ENCODE measurements at regions not wholly inside any gene's neighbourhood (a gene's known extent, or its start where the extent isn't known, plus 50 kb on each side); places are given as distances from the start of the nearest gene placed in this dataset.

DNA sequence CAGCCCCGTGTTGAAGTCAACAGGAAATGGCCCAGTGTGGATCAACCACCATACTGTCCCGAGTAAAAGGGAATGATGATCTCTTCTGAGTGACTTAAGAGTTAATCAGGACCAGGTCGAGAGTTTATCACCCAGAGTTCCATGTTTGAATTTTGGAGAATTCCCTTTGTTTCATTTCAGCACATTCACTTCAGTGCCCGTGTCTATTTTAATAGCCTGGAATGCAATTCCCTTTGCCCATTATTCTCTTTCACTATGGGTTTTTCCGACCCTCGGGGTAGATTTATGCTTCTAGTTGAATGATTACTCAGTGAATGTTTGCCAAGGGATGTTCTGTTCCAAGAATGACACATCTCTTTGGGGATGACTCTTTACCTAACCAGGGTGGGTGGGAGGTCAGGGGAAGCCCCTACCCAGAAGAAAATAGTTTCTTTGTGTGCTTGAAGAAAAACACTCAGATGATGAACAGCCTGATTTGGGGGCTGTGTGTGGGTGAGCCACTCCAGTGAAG is 594.9 kb downstream of the INHBA start:
- H3K4me1 ChIP-seq (ENCODE audit: control insufficient read depth in 1 of 2, insufficient read depth in 2 of 2, low read depth in 1 of 2, low read length in 1 of 2): peaks cover 4 to 12% of the 10 kb centered on the region in 2 experiments; a peak in 3 of 4 replicates
- no peak for DNase-seq
- H2AFZ ChIP-seq (ENCODE audit: low read depth): peak overlapping the region; percentile 75
- TF ChIP-seq, protein P1, sequence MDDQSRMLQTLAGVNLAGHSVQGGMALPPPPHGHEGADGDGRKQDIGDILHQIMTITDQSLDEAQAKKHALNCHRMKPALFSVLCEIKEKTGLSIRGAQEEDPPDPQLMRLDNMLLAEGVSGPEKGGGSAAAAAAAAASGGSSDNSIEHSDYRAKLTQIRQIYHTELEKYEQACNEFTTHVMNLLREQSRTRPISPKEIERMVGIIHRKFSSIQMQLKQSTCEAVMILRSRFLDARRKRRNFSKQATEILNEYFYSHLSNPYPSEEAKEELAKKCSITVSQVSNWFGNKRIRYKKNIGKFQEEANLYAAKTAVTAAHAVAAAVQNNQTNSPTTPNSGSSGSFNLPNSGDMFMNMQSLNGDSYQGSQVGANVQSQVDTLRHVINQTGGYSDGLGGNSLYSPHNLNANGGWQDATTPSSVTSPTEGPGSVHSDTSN (IDR thresholded peaks at IDR 0.05): peak; percentile 58
- TF ChIP-seq TEAD4 (IDR thresholded peaks at IDR 0.05; ENCODE audit: borderline replicate concordance, insufficient read depth) (peak; percentile 9; the same call in 1 of the 2 replicates), RAD21 (IDR thresholded peaks at IDR 0.05; ENCODE audit: low read length) (no peak), CHD2 (IDR thresholded peaks at IDR 0.05; ENCODE audit: low read length, partially characterized antibody) (no peak), NFIC (IDR thresholded peaks at IDR 0.05; ENCODE audit: borderline replicate concordance) (peak; percentile 48; the same call in 1 of the 2 replicates), JUND (IDR thresholded peaks at IDR 0.05) (peak; percentile 49), YY1 (IDR thresholded peaks at IDR 0.05; ENCODE audit: low read depth) (no peak), TAF1 (IDR thresholded peaks at IDR 0.05; ENCODE audit: borderline replicate concordance, low read depth, low read length) (no peak), SMC3 (IDR thresholded peaks at IDR 0.05; ENCODE audit: low read depth, low read length) (no peak), RXRA (IDR thresholded peaks at IDR 0.05; ENCODE audit: borderline replicate concordance, low read depth) (no peak; the same call in 1 of the 2 replicates), FOSL2 (IDR thresholded peaks at IDR 0.05; ENCODE audit: borderline replicate concordance, low read depth) (peak; percentile 17; the same call in 1 of the 2 replicates), POLR2AphosphoS5 (IDR thresholded peaks at IDR 0.05; ENCODE audit: low read depth, low read length) (no peak), USF1 (IDR thresholded peaks at IDR 0.05; ENCODE audit: borderline replicate concordance, low read depth) (no peak), TCF12 (IDR thresholded peaks at IDR 0.05) (no peak; the same call in 1 of the 2 replicates), RCOR1 (IDR thresholded peaks at IDR 0.05; ENCODE audit: low read length) (no peak), GATA2 (CRISPR knock-in tag; IDR thresholded peaks at IDR 0.05) (no peak), SIN3A (IDR thresholded peaks at IDR 0.05; ENCODE audit: borderline replicate concordance, low read depth, low read length) (no peak), EZH2phosphoT487 (IDR thresholded peaks at IDR 0.05; ENCODE audit: borderline replicate concordance, low read depth) (no peak), ELF1 (IDR thresholded peaks at IDR 0.05) (no peak)
- TF ChIP-seq, protein P2, sequence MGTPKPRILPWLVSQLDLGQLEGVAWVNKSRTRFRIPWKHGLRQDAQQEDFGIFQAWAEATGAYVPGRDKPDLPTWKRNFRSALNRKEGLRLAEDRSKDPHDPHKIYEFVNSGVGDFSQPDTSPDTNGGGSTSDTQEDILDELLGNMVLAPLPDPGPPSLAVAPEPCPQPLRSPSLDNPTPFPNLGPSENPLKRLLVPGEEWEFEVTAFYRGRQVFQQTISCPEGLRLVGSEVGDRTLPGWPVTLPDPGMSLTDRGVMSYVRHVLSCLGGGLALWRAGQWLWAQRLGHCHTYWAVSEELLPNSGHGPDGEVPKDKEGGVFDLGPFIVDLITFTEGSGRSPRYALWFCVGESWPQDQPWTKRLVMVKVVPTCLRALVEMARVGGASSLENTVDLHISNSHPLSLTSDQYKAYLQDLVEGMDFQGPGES (IDR thresholded peaks at IDR 0.05; ENCODE audit: low read depth, low read length): no peak
- TF ChIP-seq, protein P3, sequence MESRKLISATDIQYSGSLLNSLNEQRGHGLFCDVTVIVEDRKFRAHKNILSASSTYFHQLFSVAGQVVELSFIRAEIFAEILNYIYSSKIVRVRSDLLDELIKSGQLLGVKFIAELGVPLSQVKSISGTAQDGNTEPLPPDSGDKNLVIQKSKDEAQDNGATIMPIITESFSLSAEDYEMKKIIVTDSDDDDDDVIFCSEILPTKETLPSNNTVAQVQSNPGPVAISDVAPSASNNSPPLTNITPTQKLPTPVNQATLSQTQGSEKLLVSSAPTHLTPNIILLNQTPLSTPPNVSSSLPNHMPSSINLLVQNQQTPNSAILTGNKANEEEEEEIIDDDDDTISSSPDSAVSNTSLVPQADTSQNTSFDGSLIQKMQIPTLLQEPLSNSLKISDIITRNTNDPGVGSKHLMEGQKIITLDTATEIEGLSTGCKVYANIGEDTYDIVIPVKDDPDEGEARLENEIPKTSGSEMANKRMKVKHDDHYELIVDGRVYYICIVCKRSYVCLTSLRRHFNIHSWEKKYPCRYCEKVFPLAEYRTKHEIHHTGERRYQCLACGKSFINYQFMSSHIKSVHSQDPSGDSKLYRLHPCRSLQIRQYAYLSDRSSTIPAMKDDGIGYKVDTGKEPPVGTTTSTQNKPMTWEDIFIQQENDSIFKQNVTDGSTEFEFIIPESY (IDR thresholded peaks at IDR 0.05; ENCODE audit: borderline replicate concordance, low read depth): no peak
- peak overlapping the region in 1 of 2 experiments; percentile 55; a peak in 2 of 4 replicates for H3K27ac ChIP-seq (ENCODE audit: low read depth in 2 of 2, low read length in 1 of 2)
- 6% methylated on average over 6 of the region's 6 CpGs for WGBS (ENCODE audit: low lambda C conversion rate)
- peaks cover 22% of the 10 kb centered on the region for H3F3A ChIP-seq (replicated peaks; ENCODE audit: insufficient read depth)
- no peaks in the 10 kb centered on the region for H3K9me3 ChIP-seq
- ChIA-PET POLR2A (no interaction called here), CTCF (interaction anchor here (1.6 kb wide), 1 partner anchor 30 kb away, joined by 5 read pairs; no protein-coding TSS in a partner anchor)
- H4K20me1 ChIP-seq (ENCODE audit: insufficient read depth): no peaks in the 10 kb centered on the region
- H3K79me2 ChIP-seq (ENCODE audit: insufficient read depth): no peaks in the 10 kb centered on the region
- no peaks in the 10 kb centered on the region for H3K9me2 ChIP-seq
- H3K36me3 ChIP-seq (replicated peaks in 1 of 2; ENCODE audit: control insufficient read depth in 1 of 2, insufficient read depth in 2 of 2, low read length in 1 of 2): no peaks in the 10 kb centered on the region
- H3K4me2 ChIP-seq: peak overlapping the region; percentile 59
- H3K9ac ChIP-seq: 0 out of 2 replicates have a peak overlapping the region, but pooled peaks have one; percentile 8
- H3K27me3 ChIP-seq (ENCODE audit: insufficient read depth): no peaks in the 10 kb centered on the region
- peak overlapping the region in 1 of 2 experiments; percentile 28; a peak in 1 of 4 replicates for H3K4me3 ChIP-seq (ENCODE audit: low read depth in 2 of 2, low read length in 1 of 2)

All from SK-N-SH (cell line).